GM19468 (cell line): ENCODE measurements at regions not wholly inside any gene's neighbourhood (a gene's known extent, or its start where the extent isn't known, plus 50 kb on each side); places are given as distances from the start of the nearest gene placed in this dataset.
"Not testable (repeated sequence)": the region's sequence is repeated elsewhere in the genome, so short reads cannot be mapped to it uniquely, and the experiment has no call there.

Experiments
- ATAC-seq: cut with Tn5 transposase; IDR thresholded peaks from one replicate; pipeline ENCODE4 v1.9.1; 2021; ENCODE audit warnings: mild to moderate bottlenecking, moderate library complexity, moderate number of reproducible peaks; ENCODE audit not compliant: unreplicated experiment; ENCODE audit errors: extremely low read depth

- no peak for ATAC-seq
Observed at GRCh38 chr12:107362960-107363359, 269.6 kb upstream of the CRY1 start.

- ATAC-seq = no peak
Observed at GRCh38 chr12:107364875-107365518, 271.6 kb upstream of the CRY1 start.

GRCh38 chr12:107365703-107366102, 272.4 kb upstream of the CRY1 start:
- no peak for ATAC-seq

GRCh38 chr12:107366322-107366721, 273.0 kb upstream of the CRY1 start:
- no peak for ATAC-seq

GRCh38 chr12:107368586-107368985, 275.2 kb upstream of the CRY1 start:
- no peak for ATAC-seq

GRCh38 chr12:107369006-107369405, 275.7 kb upstream of the CRY1 start:
- no peak for ATAC-seq

- no peak for ATAC-seq
Observed at GRCh38 chr12:107369679-107370078, 276.3 kb upstream of the CRY1 start.

GRCh38 chr12:107372229-107372658, 278.9 kb upstream of the CRY1 start:
- no peak for ATAC-seq

- ATAC-seq = no peak
Observed at GRCh38 chr12:107373238-107373809, 280.0 kb upstream of the CRY1 start.

- ATAC-seq = no peak
Observed at GRCh38 chr12:107374161-107374840, 281.0 kb upstream of the CRY1 start.

GRCh38 chr12:107375231-107375630, 281.9 kb upstream of the CRY1 start:
- ATAC-seq = no peak

GRCh38 chr12:107377596-107378385, 284.4 kb upstream of the CRY1 start:
- ATAC-seq = no peak

GRCh38 chr12:107378609-107379008, 285.3 kb upstream of the CRY1 start:
- ATAC-seq = no peak

- not testable (repeated sequence) for ATAC-seq
Observed at GRCh38 chr12:107379142-107379851, 285.9 kb upstream of the CRY1 start.

GRCh38 chr12:107379852-107380567, 286.7 kb upstream of the CRY1 start:
- no peak for ATAC-seq

GRCh38 chr12:107384645-107385044, 291.3 kb upstream of the CRY1 start:
- ATAC-seq = no peak

GRCh38 chr12:107385509-107385908, 292.2 kb upstream of the CRY1 start:
- no peak for ATAC-seq

- ATAC-seq = no peak
Observed at GRCh38 chr12:107386569-107386968, 293.2 kb upstream of the CRY1 start.

- no peak for ATAC-seq
Observed at GRCh38 chr12:107388263-107388662, 294.9 kb upstream of the CRY1 start.

GRCh38 chr12:107390414-107390813, 295.2 kb upstream of the PWP1 start:
- ATAC-seq = no peak
